Nephron progenitor cell (in vitro differentiated cells): ENCODE measurements at regions not wholly inside any gene's neighbourhood (a gene's known extent, or its start where the extent isn't known, plus 50 kb on each side); places are given as distances from the start of the nearest gene placed in this dataset.

Experiments used
- DNase-seq: peaks from one replicate; pipeline ENCODE4 v3.0.0; 2021
- H3K27ac Mint-ChIP-seq: 2 replicates; pipeline ENCODE4 v1.8.0; 2021; ENCODE audit warnings: mild to moderate bottlenecking, moderate library complexity, mixed read lengths
- H3K27me3 Mint-ChIP-seq: 2 replicates; pipeline ENCODE4 v1.8.0; 2021; ENCODE audit warnings: mild to moderate bottlenecking, low read depth, mixed read lengths; ENCODE audit not compliant: poor library complexity
- H3K36me3 Mint-ChIP-seq: 2 replicates; pipeline ENCODE4 v1.8.0; 2021; ENCODE audit warnings: low read depth, mixed read lengths
- H3K4me1 Mint-ChIP-seq: 2 replicates; pipeline ENCODE4 v1.8.0; 2021; ENCODE audit warnings: mixed read lengths
- H3K4me3 Mint-ChIP-seq: 2 replicates; pipeline ENCODE4 v1.8.0; 2021; ENCODE audit warnings: mild to moderate bottlenecking, moderate library complexity, mixed read lengths
- H3K9me3 Mint-ChIP-seq: 2 replicates; pipeline ENCODE4 v1.8.0; 2021; ENCODE audit warnings: mild to moderate bottlenecking, moderate library complexity, mixed read lengths
- CTCF ChIP-seq: fragments of 200-600 bp; sonication (generic); IDR thresholded peaks from 2 replicates; pipeline ENCODE4 v1.5.0; 2021; ENCODE audit warnings: antibody characterized with exemption

- Mint-ChIP-seq H3K27me3 (peaks cover 87% of the 10 kb centered on the region), H3K9me3 (no peaks in the 10 kb centered on the region), H3K36me3 (no peaks in the 10 kb centered on the region), H3K4me1 (no peaks in the 10 kb centered on the region), H3K27ac (no peak overlapping the region), H3K4me3 (peak overlapping the region; percentile 54)
- DNase-seq, result no peak
- no peak for TF ChIP-seq CTCF
These were observed 61.6 kb downstream of the LSM5 start for GRCh38 chr7:32428546-32428945.

GRCh38 chr7:32427769-32428291, 62.4 kb downstream of the LSM5 start:
- H3K4me1 Mint-ChIP-seq, result no peaks in the 10 kb centered on the region
- DNase-seq, result peak; percentile 99
- no peaks in the 10 kb centered on the region for H3K36me3 Mint-ChIP-seq
- peaks cover 86% of the 10 kb centered on the region for H3K27me3 Mint-ChIP-seq
- no peak overlapping the region for H3K27ac Mint-ChIP-seq
- H3K9me3 Mint-ChIP-seq, result no peaks in the 10 kb centered on the region
- TF ChIP-seq CTCF, result peak; percentile 47
- no peak overlapping the region for H3K4me3 Mint-ChIP-seq

GRCh38 chr7:32416846-32417245, 73.3 kb downstream of the LSM5 start:
- no peak for TF ChIP-seq CTCF
- no peaks in the 10 kb centered on the region for H3K4me1 Mint-ChIP-seq
- H3K27me3 Mint-ChIP-seq, result peaks cover 31% of the 10 kb centered on the region
- no peak overlapping the region for H3K27ac Mint-ChIP-seq
- no peak for DNase-seq
- H3K4me3 Mint-ChIP-seq, result no peak overlapping the region
- no peaks in the 10 kb centered on the region for H3K9me3 Mint-ChIP-seq
- no peaks in the 10 kb centered on the region for H3K36me3 Mint-ChIP-seq

- Mint-ChIP-seq H3K9me3 (no peaks in the 10 kb centered on the region), H3K27ac (no peak overlapping the region), H3K4me3 (no peak overlapping the region), H3K4me1 (no peaks in the 10 kb centered on the region), H3K36me3 (no peaks in the 10 kb centered on the region), H3K27me3 (peaks cover 24% of the 10 kb centered on the region)
- no peak for DNase-seq
- no peak for TF ChIP-seq CTCF
These were observed 74.2 kb downstream of the LSM5 start for GRCh38 chr7:32415936-32416335.

GRCh38 chr7:32415519-32415918, 74.7 kb downstream of the LSM5 start:
- Mint-ChIP-seq H3K36me3 (no peaks in the 10 kb centered on the region), H3K27ac (no peak overlapping the region)
- no peak for TF ChIP-seq CTCF

GRCh38 chr7:32412471-32412870, 77.7 kb downstream of the LSM5 start:
- Mint-ChIP-seq H3K9me3 (no peaks in the 10 kb centered on the region), H3K27ac (no peak overlapping the region), H3K27me3 (peaks cover 10% of the 10 kb centered on the region), H3K4me3 (no peak overlapping the region), H3K4me1 (no peaks in the 10 kb centered on the region), H3K36me3 (no peaks in the 10 kb centered on the region)
- no peak for TF ChIP-seq CTCF
- no peak for DNase-seq

More at GRCh38 chr7:32415519-32415918, 74.7 kb downstream of the LSM5 start:
- Mint-ChIP-seq H3K4me1 (no peaks in the 10 kb centered on the region), H3K27me3 (peaks cover 25% of the 10 kb centered on the region), H3K4me3 (no peak overlapping the region), H3K9me3 (no peaks in the 10 kb centered on the region)
- DNase-seq, result no peak
